ENCODE measurements at regions not wholly inside any gene's neighbourhood (a gene's known extent, or its start where the extent isn't known, plus 50 kb on each side); places are given as distances from the start of the nearest gene placed in this dataset.

DNA sequence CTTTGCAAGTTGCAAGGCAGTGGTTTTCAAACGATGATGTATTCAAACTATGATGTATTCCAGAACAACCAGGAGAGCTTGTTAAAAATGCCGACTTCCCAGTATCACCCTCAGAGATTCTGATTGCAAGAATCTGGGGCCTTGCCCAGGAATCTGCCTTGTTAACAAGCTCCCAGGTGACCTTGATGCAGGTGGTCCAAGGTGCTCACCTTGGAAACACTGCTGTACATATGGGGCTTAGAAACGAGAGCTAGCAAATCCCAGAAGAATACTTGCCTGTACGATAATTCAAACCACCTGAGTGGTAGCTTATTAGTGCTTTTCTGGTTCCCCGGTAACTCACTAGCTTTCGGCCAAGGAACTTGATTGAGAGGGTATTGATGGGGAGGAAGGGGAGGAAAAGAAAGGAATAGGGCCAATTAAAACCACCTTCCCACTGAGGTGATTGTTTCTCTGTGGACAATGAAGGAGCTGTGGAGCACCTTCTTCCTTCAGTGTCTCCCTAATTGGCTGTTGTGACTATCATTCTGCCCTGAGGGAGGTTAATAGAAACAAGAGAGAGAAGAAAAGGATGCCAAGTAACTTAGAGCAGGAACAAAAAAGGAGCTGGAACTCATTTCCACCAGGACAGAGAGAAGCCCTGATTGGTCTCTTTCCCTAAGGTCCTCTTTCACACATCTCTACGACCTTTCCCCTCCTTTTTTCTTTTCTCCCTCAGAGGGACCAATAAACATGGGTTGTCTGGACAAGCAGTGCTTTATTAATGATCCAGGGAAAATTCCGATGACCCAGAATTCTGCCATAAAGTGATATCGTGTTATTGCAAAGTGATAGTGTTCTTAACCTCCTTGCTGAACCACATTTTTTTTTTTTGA lies 218.8 kb downstream of the TMEM167A start:
- DNase-seq (ENCODE audit: low spot score), result no peak
- H3K27me3 ChIP-seq (ENCODE audit: control insufficient read depth in 4 of 4, insufficient read depth in 4 of 4, low read length in 3 of 4), result peaks cover 0 to 2% (median 0%) of the 10 kb centered on the region in 4 donors
- no peak overlapping the region for H3K9ac ChIP-seq (ENCODE audit: low read depth in 1 of 2, low read length in 2 of 2)
- H3K4me3 ChIP-seq (ENCODE audit: low read depth in 1 of 3, low read length in 3 of 3), result no peak overlapping the region
- H3K9me3 ChIP-seq (ENCODE audit: control insufficient read depth in 4 of 4, low read length in 3 of 4), result no peaks in the 10 kb centered on the region
- TF ChIP-seq, protein P1, sequence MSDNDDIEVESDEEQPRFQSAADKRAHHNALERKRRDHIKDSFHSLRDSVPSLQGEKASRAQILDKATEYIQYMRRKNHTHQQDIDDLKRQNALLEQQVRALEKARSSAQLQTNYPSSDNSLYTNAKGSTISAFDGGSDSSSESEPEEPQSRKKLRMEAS (IDR thresholded peaks at IDR 0.05), result no peak
- TF ChIP-seq EGR1 (IDR thresholded peaks at IDR 0.05; ENCODE audit: low read depth in 2 of 2) (no peak), FOXA2 (IDR thresholded peaks at IDR 0.05) (no peak), RXRA (IDR thresholded peaks at IDR 0.05) (no peak), YY1 (IDR thresholded peaks at IDR 0.05) (no peak), GABPA (IDR thresholded peaks at IDR 0.05 in 1 of 2, conservative IDR thresholded peaks at IDR 0.05 in 1 of 2) (no peak), HNF4A (conservative IDR thresholded peaks at IDR 0.05) (no peak), RAD21 (IDR thresholded peaks at IDR 0.05) (no peak), SP1 (IDR thresholded peaks at IDR 0.05) (no peak), TAF1 (conservative IDR thresholded peaks at IDR 0.05) (no peak), HNF4G (IDR thresholded peaks at IDR 0.05) (no peak), NR2F2 (IDR thresholded peaks at IDR 0.05) (no peak), FOXA1 (IDR thresholded peaks at IDR 0.05) (no peak)
- TF ChIP-seq, protein P2, sequence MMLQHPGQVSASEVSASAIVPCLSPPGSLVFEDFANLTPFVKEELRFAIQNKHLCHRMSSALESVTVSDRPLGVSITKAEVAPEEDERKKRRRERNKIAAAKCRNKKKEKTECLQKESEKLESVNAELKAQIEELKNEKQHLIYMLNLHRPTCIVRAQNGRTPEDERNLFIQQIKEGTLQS (IDR thresholded peaks at IDR 0.05), result no peak
- TF ChIP-seq, protein P3, sequence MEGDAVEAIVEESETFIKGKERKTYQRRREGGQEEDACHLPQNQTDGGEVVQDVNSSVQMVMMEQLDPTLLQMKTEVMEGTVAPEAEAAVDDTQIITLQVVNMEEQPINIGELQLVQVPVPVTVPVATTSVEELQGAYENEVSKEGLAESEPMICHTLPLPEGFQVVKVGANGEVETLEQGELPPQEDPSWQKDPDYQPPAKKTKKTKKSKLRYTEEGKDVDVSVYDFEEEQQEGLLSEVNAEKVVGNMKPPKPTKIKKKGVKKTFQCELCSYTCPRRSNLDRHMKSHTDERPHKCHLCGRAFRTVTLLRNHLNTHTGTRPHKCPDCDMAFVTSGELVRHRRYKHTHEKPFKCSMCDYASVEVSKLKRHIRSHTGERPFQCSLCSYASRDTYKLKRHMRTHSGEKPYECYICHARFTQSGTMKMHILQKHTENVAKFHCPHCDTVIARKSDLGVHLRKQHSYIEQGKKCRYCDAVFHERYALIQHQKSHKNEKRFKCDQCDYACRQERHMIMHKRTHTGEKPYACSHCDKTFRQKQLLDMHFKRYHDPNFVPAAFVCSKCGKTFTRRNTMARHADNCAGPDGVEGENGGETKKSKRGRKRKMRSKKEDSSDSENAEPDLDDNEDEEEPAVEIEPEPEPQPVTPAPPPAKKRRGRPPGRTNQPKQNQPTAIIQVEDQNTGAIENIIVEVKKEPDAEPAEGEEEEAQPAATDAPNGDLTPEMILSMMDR (IDR thresholded peaks at IDR 0.05; ENCODE audit: low read depth, low read length, missing input control), result no peak
- TF ChIP-seq, protein P4, sequence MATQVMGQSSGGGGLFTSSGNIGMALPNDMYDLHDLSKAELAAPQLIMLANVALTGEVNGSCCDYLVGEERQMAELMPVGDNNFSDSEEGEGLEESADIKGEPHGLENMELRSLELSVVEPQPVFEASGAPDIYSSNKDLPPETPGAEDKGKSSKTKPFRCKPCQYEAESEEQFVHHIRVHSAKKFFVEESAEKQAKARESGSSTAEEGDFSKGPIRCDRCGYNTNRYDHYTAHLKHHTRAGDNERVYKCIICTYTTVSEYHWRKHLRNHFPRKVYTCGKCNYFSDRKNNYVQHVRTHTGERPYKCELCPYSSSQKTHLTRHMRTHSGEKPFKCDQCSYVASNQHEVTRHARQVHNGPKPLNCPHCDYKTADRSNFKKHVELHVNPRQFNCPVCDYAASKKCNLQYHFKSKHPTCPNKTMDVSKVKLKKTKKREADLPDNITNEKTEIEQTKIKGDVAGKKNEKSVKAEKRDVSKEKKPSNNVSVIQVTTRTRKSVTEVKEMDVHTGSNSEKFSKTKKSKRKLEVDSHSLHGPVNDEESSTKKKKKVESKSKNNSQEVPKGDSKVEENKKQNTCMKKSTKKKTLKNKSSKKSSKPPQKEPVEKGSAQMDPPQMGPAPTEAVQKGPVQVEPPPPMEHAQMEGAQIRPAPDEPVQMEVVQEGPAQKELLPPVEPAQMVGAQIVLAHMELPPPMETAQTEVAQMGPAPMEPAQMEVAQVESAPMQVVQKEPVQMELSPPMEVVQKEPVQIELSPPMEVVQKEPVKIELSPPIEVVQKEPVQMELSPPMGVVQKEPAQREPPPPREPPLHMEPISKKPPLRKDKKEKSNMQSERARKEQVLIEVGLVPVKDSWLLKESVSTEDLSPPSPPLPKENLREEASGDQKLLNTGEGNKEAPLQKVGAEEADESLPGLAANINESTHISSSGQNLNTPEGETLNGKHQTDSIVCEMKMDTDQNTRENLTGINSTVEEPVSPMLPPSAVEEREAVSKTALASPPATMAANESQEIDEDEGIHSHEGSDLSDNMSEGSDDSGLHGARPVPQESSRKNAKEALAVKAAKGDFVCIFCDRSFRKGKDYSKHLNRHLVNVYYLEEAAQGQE (IDR thresholded peaks at IDR 0.05), result no peak
- H3K4me1 ChIP-seq (ENCODE audit: control insufficient read depth in 4 of 4, insufficient read depth in 4 of 4, low read length in 3 of 4), result peaks cover 0 to 3% (median 0%) of the 10 kb centered on the region in 4 donors
- H3K27ac ChIP-seq (ENCODE audit: low read depth in 1 of 2, low read length in 2 of 2), result no peak overlapping the region
- H3K36me3 ChIP-seq (ENCODE audit: control insufficient read depth in 4 of 4, insufficient read depth in 3 of 4, low read depth in 1 of 4, low read length in 3 of 4), result no peaks in the 10 kb centered on the region
- WGBS, result 83% methylated on average over 9 of the region's 9 CpGs

DNA sequence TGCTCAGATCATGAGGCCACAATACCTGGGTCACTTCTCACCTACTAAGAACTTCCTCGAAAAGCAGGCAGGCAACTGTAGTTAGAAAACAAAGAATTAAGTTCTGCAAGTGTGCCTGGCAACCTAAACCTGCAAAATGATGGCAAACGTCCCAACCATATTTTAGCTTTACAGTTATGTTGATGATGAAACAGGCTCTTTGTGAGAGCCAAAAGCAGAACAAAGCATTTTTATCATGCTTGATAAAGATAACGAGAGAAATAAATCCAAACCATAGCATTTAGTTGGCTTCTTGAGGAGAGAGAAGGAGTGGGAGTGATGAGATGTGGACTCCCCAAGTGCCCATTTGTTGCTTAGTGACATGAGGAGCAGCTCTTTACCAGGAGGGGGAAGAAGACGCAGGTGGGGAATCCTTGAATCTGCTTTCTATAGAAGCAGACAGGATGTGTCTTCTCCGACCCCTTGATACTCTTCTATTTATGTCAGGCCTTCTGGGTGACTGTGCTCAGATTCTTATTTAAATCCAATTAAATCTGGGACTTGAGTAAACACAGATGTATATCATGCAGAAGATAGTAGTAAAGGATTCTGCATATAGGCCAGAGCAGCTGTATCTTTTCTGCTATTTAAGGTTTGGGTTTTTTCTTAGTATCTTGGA lies 221.2 kb downstream of the TMEM167A start:
- DNase-seq (ENCODE audit: low spot score), result no peak
- WGBS, result 78% methylated on average over 5 of the region's 5 CpGs
- Histone ChIP-seq H3K27ac (ENCODE audit: low read depth in 1 of 2, low read length in 2 of 2) (no peak overlapping the region), H3K4me1 (ENCODE audit: control insufficient read depth in 4 of 4, insufficient read depth in 4 of 4, low read length in 3 of 4) (no peaks in the 10 kb centered on the region), H3K9ac (ENCODE audit: low read depth in 1 of 2, low read length in 2 of 2) (no peak overlapping the region), H3K9me3 (ENCODE audit: control insufficient read depth in 4 of 4, low read length in 3 of 4) (no peaks in the 10 kb centered on the region), H3K36me3 (ENCODE audit: control insufficient read depth in 4 of 4, insufficient read depth in 3 of 4, low read depth in 1 of 4, low read length in 3 of 4) (no peaks in the 10 kb centered on the region), H3K4me3 (ENCODE audit: low read depth in 1 of 3, low read length in 3 of 3) (no peak overlapping the region), H3K27me3 (ENCODE audit: control insufficient read depth in 4 of 4, insufficient read depth in 4 of 4, low read length in 3 of 4) (peaks cover 0 to 2% (median 0%) of the 10 kb centered on the region in 4 donors)
- TF ChIP-seq RXRA (IDR thresholded peaks at IDR 0.05), result no peak
- no peak for TF ChIP-seq GABPA (IDR thresholded peaks at IDR 0.05 in 1 of 2, conservative IDR thresholded peaks at IDR 0.05 in 1 of 2)
- no peak for TF ChIP-seq EGR1 (IDR thresholded peaks at IDR 0.05; ENCODE audit: low read depth in 2 of 2)
- TF ChIP-seq FOXA2 (IDR thresholded peaks at IDR 0.05), result no peak
- TF ChIP-seq SP1 (IDR thresholded peaks at IDR 0.05), result no peak
- TF ChIP-seq, protein P1 (IDR thresholded peaks at IDR 0.05), result no peak
- no peak for TF ChIP-seq TAF1 (conservative IDR thresholded peaks at IDR 0.05)
- no peak for TF ChIP-seq YY1 (IDR thresholded peaks at IDR 0.05)
- no peak for TF ChIP-seq JUND (IDR thresholded peaks at IDR 0.05)
- TF ChIP-seq, protein P2 (IDR thresholded peaks at IDR 0.05), result no peak
